Endothelial cell of umbilical vein (primary cell): ENCODE measurements at regions not wholly inside any gene's neighbourhood (a gene's known extent, or its start where the extent isn't known, plus 50 kb on each side); places are given as distances from the start of the nearest gene placed in this dataset.

ENCODE experiments used
- BruUV-seq: library from RNA; stranded (reverse); fragments of 400-500 nt; replicated peaks from 2 replicates; lab custom pipeline; 2021; lab: Mats Ljungman, UMichigan
- CTCF ChIA-PET: fragments of 300-600, 350-600 bp; sonication (Branson Sonifier 250); formaldehyde crosslinking; loops from one replicate; lab custom pipeline; 2021; ENCODE audit warnings: antibody characterized with exemption, inconsistent platforms; lab: Charles Lee
- POLR2A ChIA-PET: fragments of 300-600, 350-600 bp; sonication (Branson Sonifier 250); formaldehyde crosslinking; loops from one replicate; lab custom pipeline; 2021; ENCODE audit warnings: antibody characterized with exemption, inconsistent platforms; lab: Charles Lee
- DNase-seq: peaks from one replicate; pipeline ENCODE4 v3.0.0-alpha.2; 2011; ENCODE audit warnings: low read depth, low spot score
- FAIRE-seq: peaks from 2 replicates; lab custom pipeline; 2011; peaks lifted over from hg19 to GRCh38; lab: Jason Lieb, UNC
- H2AFZ ChIP-seq: 2 replicates; pipeline ENCODE4 v1.6.0; 2012; ENCODE audit warnings: low read depth, low read length, control low read depth, inconsistent platforms
- H3K27ac ChIP-seq: 2 replicates; pipeline ENCODE4 v1.5.1; 2011; ENCODE audit warnings: low read depth, mild to moderate bottlenecking, control low read depth, low read length, moderate library complexity; ENCODE audit not compliant: insufficient read depth
- H3K27me3 ChIP-seq, 2 experiments: 2 replicates each; pipeline versions ENCODE4 v1.6.0 to v1.6.1; 2011; ENCODE audit warnings: low read length in 2 of 2, mixed read lengths in 1 of 2; ENCODE audit not compliant: control insufficient read depth in 2 of 2, insufficient read depth in 2 of 2
- H3K36me3 ChIP-seq, 2 experiments: 2 replicates in 1 of 2; 3 replicates in 1 of 2; pipeline ENCODE4 v1.5.1; 2011; ENCODE audit warnings: low read length in 2 of 2, mild to moderate bottlenecking in 1 of 2, moderate library complexity in 1 of 2; ENCODE audit not compliant: control insufficient read depth in 2 of 2, insufficient read depth in 2 of 2; ENCODE audit errors: extremely low read depth in 1 of 2
- H3K4me1 ChIP-seq: 3 replicates; pipeline ENCODE4 v1.5.1; 2011; ENCODE audit warnings: mild to moderate bottlenecking, low read length; ENCODE audit not compliant: control insufficient read depth, insufficient read depth; ENCODE audit errors: extremely low read depth
- H3K4me2 ChIP-seq: 2 replicates; pipeline ENCODE4 v1.6.1; 2011; ENCODE audit warnings: low read length, control low read depth, mixed read lengths; ENCODE audit not compliant: insufficient read depth
- H3K4me3 ChIP-seq, 3 experiments: fragments of 200-600 bp in 1 of 3; sonication (generic), shearing (Covaris generic) in 1 of 3; replicated peaks in 1 of 3; 2 replicates each; pipeline ENCODE4 v1.5.1; 2011 to 2016; ENCODE audit warnings: control low read depth in 3 of 3, low read length in 3 of 3, mild to moderate bottlenecking in 2 of 3, inconsistent platforms in 1 of 3, low read depth in 1 of 3, moderate library complexity in 1 of 3; ENCODE audit not compliant: insufficient read depth in 1 of 3
- H3K79me2 ChIP-seq: 2 replicates; pipeline ENCODE4 v1.6.0; 2012; ENCODE audit warnings: low read length, inconsistent platforms; ENCODE audit not compliant: control insufficient read depth, insufficient read depth
- H3K9ac ChIP-seq: replicated peaks from 2 replicates; pipeline ENCODE3; 2011; ENCODE audit warnings: low read length, control low read depth; ENCODE audit not compliant: insufficient read depth; ENCODE audit errors: extremely low read depth
- H3K9me1 ChIP-seq: replicated peaks from 3 replicates; pipeline ENCODE4 v1.6.0; 2011; ENCODE audit warnings: mild to moderate bottlenecking, low read length; ENCODE audit not compliant: control insufficient read depth, insufficient read depth; ENCODE audit errors: extremely low read depth
- H3K9me3 ChIP-seq: replicated peaks from 2 replicates; pipeline ENCODE4 v1.5.1; 2012; ENCODE audit warnings: low read length, inconsistent platforms; ENCODE audit not compliant: control insufficient read depth, insufficient read depth
- H4K20me1 ChIP-seq: replicated peaks from 2 replicates; pipeline ENCODE3; 2011; ENCODE audit warnings: mild to moderate bottlenecking, low read length; ENCODE audit not compliant: control insufficient read depth, insufficient read depth; ENCODE audit errors: extremely low read depth
- EZH2 ChIP-seq: IDR thresholded peaks from 2 replicates; pipeline ENCODE4 v1.6.1; 2012; ENCODE audit warnings: borderline replicate concordance, low read depth, mild to moderate bottlenecking, moderate library complexity, low read length, inconsistent platforms; ENCODE audit not compliant: severe bottlenecking
- FOS ChIP-seq: IDR thresholded peaks from 2 replicates; pipeline ENCODE4 v1.6.1; 2011; ENCODE audit warnings: mild to moderate bottlenecking, low read length, moderate library complexity, borderline replicate concordance; ENCODE audit not compliant: insufficient read depth
- GATA2 ChIP-seq: IDR thresholded peaks from 2 replicates; pipeline ENCODE4 v1.7.0; 2011; ENCODE audit warnings: low read depth, mild to moderate bottlenecking, moderate library complexity, mixed read lengths, low read length; ENCODE audit not compliant: insufficient read length, insufficient read depth
- JUN ChIP-seq: IDR thresholded peaks from 2 replicates; pipeline ENCODE4 v1.6.1; 2011; ENCODE audit warnings: borderline replicate concordance, low read depth; ENCODE audit not compliant: insufficient read length, insufficient read depth
- MYC ChIP-seq: IDR thresholded peaks from one replicate; pipeline ENCODE4 v1.6.1; 2011; ENCODE audit warnings: mild to moderate bottlenecking, low read depth, low read length
- POLR2A ChIP-seq: IDR thresholded peaks from 2 replicates; pipeline ENCODE4 v1.6.1; 2012; ENCODE audit warnings: low read depth, mild to moderate bottlenecking, control low read depth, low read length
- POLR2AphosphoS5 ChIP-seq: IDR thresholded peaks from 2 replicates; pipeline ENCODE4 v1.6.1; 2012; ENCODE audit warnings: low read depth, mild to moderate bottlenecking, control low read depth, low read length, moderate library complexity; ENCODE audit not compliant: insufficient read depth
- dilution Hi-C: fragments of 300-500 bp; cut with MboI; formaldehyde crosslinking; loops from one replicate; pipeline ENCODE4 v1.15.0; 2019; ENCODE audit warnings: low sequenced_read_pairs; ENCODE audit not compliant: extremely low pct_ligation_motif_present
- intact Hi-C: fragments of 100-400 bp; cut with micrococcal nuclease; formaldehyde crosslinking; loops from one replicate; pipeline ENCODE4 v1.10.0; 2022
- TF ChIP-seq, protein P1 (sequence below), 2 donors: IDR thresholded peaks; 1 replicate in 1 of 2; 2 replicates in 1 of 2; pipeline ENCODE4 v1.5.1; 2011; ENCODE audit warnings: low read length in 2 of 2, mild to moderate bottlenecking in 2 of 2, moderate library complexity in 2 of 2, control low read depth in 1 of 2, inconsistent platforms in 1 of 2, low read depth in 1 of 2; ENCODE audit not compliant: insufficient read depth in 1 of 2; ENCODE audit errors: extremely low read depth in 1 of 2
- TF ChIP-seq, protein P2 (sequence below): IDR thresholded peaks from 2 replicates; pipeline ENCODE4 v1.6.1; 2011; ENCODE audit not compliant: insufficient read depth, insufficient read length

DNA sequence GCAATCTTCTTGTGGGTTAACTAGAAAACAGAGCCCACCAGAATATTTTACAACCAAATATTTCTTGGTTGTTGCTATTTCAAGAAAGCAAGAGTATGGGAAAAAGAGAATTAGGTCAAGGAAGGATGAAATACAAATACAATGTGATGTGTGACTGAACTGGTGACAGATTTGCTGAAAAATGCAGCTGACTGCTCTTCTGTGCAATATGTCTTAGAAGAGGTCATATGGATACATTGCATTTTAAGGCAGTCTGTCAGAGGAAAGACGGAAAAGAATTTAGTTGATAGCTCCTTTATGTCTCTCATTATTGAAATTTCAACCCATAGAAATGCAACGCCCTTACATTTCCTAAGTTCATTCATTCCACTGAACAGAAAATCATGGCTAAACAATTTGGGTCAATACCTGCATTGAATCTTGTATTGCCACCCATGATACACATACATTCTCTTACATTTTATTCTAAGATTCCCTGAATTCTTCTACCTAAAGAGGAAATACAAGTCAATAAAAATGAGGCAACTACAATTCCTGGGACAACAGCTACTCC lies 423.1 kb downstream of the ADAM29 start:
- FAIRE-seq (no peak), DNase-seq (no peak)
- dilution Hi-C loops: no loop called here
- H3K9me1 ChIP-seq: no peaks in the 10 kb centered on the region
- ChIA-PET CTCF (no interaction called here), POLR2A (no interaction called here)
- intact Hi-C loops: no loop called here
- H3K79me2 ChIP-seq: no peaks in the 10 kb centered on the region
- H2AFZ ChIP-seq: no peak overlapping the region
- H3K27ac ChIP-seq: no peak overlapping the region
- no peaks in the 10 kb centered on the region for H3K9me3 ChIP-seq
- H3K36me3 ChIP-seq: no peaks in the 10 kb centered on the region
- no peak overlapping the region for H3K9ac ChIP-seq
- no peak overlapping the region for H3K4me2 ChIP-seq
- TF ChIP-seq POLR2AphosphoS5: no peak
- no peak for TF ChIP-seq FOS
- TF ChIP-seq, protein P1, sequence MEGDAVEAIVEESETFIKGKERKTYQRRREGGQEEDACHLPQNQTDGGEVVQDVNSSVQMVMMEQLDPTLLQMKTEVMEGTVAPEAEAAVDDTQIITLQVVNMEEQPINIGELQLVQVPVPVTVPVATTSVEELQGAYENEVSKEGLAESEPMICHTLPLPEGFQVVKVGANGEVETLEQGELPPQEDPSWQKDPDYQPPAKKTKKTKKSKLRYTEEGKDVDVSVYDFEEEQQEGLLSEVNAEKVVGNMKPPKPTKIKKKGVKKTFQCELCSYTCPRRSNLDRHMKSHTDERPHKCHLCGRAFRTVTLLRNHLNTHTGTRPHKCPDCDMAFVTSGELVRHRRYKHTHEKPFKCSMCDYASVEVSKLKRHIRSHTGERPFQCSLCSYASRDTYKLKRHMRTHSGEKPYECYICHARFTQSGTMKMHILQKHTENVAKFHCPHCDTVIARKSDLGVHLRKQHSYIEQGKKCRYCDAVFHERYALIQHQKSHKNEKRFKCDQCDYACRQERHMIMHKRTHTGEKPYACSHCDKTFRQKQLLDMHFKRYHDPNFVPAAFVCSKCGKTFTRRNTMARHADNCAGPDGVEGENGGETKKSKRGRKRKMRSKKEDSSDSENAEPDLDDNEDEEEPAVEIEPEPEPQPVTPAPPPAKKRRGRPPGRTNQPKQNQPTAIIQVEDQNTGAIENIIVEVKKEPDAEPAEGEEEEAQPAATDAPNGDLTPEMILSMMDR (IDR thresholded peaks at IDR 0.05; ENCODE audit: extremely low read depth in 1 of 2, insufficient read depth in 1 of 2, low read depth in 1 of 2, low read length in 2 of 2): no peak
- TF ChIP-seq GATA2: no peak
- no peak for TF ChIP-seq JUN
- TF ChIP-seq MYC: no peak
- TF ChIP-seq POLR2A: no peak
- no peak for TF ChIP-seq EZH2
- TF ChIP-seq, protein P2, sequence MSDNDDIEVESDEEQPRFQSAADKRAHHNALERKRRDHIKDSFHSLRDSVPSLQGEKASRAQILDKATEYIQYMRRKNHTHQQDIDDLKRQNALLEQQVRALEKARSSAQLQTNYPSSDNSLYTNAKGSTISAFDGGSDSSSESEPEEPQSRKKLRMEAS: no peak
- H4K20me1 ChIP-seq: no peaks in the 10 kb centered on the region
- no peaks in the 10 kb centered on the region for H3K27me3 ChIP-seq
- BruUV-seq: no TSS peak
- H3K4me1 ChIP-seq: no peaks in the 10 kb centered on the region
- H3K4me3 ChIP-seq: no peak overlapping the region
